Left lung (tissue), 4 donors: ENCODE measurements at regions not wholly inside any gene's neighbourhood (a gene's known extent, or its start where the extent isn't known, plus 50 kb on each side); places are given as distances from the start of the nearest gene placed in this dataset.

Experiments used
- ATAC-seq: fragments of 200-7000 bp; cut with Tn5 transposase; one replicate; pipeline ENCODE4 v1.9.1; 2020; ENCODE audit warnings: moderate library complexity
- DNase-seq, 4 donors: peaks; one replicate each; pipeline ENCODE4 v3.0.0-alpha.2; 2013 to 2020
- H3K27ac ChIP-seq, 2 donors: fragments of 200-600 bp; sonication (generic) in 1 of 2; one replicate each; pipeline versions ENCODE4 v1.5.0 to v1.8.0; 2020 to 2021
- H3K27me3 ChIP-seq, 2 donors: fragments of 200-600 bp; sonication (generic) in 1 of 2; one replicate each; pipeline versions ENCODE4 v1.5.0 to v1.8.0; 2020 to 2021
- H3K36me3 ChIP-seq, 2 donors: fragments of 200-600 bp; sonication (generic) in 1 of 2; one replicate each; pipeline versions ENCODE4 v1.5.0 to v1.8.0; 2020 to 2021
- H3K4me1 ChIP-seq, 2 donors: fragments of 200-600 bp; one replicate each; pipeline ENCODE4 v1.8.0; 2021
- H3K4me3 ChIP-seq, 2 donors: fragments of 200-600 bp; sonication (generic) in 1 of 2; one replicate each; pipeline versions ENCODE4 v1.5.0 to v1.8.0; 2020 to 2021; ENCODE audit warnings: mild to moderate bottlenecking in 1 of 2
- H3K9me3 ChIP-seq, 2 donors: fragments of 200-600 bp; sonication (generic) in 1 of 2; one replicate each; pipeline versions ENCODE4 v1.5.0 to v1.8.0; 2020 to 2021
- intact Hi-C, 2 donors: fragments of 100-400 bp; cut with DNase I; formaldehyde crosslinking; loops; one replicate each; pipeline versions ENCODE4 v1.11.2 to v1.14.2; 2022
- TF ChIP-seq, protein P1 (sequence below), 2 donors: fragments of 200-600 bp; sonication (generic) in 1 of 2; IDR thresholded peaks; one replicate each; pipeline versions ENCODE4 v1.5.0 to v1.8.0; 2021; ENCODE audit warnings: antibody characterized with exemption in 2 of 2
- donor health status: DM: no; HTN: yes; CAD: no.
- donor health status: DM: no; HTN: no; CAD: no.

DNA sequence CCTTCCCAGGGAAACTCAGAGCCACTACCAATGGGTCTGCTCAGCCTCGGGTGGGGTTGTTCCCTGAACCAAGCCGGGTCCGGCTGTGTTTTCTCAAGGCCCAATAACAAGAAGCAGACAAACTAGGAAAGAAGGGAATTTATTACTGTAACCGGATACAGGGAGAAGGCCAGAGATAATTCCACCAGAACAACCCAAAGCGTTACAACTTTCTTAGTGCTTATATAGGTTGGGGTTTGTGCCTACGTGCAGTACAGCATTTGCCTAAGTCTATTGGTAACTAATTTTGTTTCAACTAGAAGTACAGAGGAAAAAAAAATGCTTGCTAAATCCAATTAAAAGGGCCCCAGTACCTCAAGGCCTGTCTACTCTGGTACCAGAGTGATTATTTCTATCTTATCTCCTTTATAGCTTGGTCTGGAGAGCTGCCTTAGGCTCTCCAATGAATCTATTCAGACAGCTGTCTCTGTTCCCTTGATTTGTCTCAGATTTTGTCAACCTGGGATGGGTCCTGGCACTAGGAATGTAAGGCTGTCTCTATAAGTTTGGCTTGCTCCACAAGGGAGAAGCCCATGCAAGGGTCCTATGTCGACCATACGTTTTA lies 57.3 kb upstream of the CCDC190 start:
- H3K36me3 ChIP-seq: no peaks in the 10 kb centered on the region
- intact Hi-C loops: no loop called here
- no peaks in the 10 kb centered on the region for H3K4me1 ChIP-seq
- no peaks in the 10 kb centered on the region for H3K27me3 ChIP-seq
- TF ChIP-seq, protein P1, sequence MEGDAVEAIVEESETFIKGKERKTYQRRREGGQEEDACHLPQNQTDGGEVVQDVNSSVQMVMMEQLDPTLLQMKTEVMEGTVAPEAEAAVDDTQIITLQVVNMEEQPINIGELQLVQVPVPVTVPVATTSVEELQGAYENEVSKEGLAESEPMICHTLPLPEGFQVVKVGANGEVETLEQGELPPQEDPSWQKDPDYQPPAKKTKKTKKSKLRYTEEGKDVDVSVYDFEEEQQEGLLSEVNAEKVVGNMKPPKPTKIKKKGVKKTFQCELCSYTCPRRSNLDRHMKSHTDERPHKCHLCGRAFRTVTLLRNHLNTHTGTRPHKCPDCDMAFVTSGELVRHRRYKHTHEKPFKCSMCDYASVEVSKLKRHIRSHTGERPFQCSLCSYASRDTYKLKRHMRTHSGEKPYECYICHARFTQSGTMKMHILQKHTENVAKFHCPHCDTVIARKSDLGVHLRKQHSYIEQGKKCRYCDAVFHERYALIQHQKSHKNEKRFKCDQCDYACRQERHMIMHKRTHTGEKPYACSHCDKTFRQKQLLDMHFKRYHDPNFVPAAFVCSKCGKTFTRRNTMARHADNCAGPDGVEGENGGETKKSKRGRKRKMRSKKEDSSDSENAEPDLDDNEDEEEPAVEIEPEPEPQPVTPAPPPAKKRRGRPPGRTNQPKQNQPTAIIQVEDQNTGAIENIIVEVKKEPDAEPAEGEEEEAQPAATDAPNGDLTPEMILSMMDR (IDR thresholded peaks at IDR 0.05): no peak
- peaks cover 0 to 3% of the 10 kb centered on the region in 2 donors for H3K9me3 ChIP-seq
- H3K4me3 ChIP-seq: no peak overlapping the region
- no peak for ATAC-seq
- no peak for DNase-seq
- no peak overlapping the region for H3K27ac ChIP-seq

DNA sequence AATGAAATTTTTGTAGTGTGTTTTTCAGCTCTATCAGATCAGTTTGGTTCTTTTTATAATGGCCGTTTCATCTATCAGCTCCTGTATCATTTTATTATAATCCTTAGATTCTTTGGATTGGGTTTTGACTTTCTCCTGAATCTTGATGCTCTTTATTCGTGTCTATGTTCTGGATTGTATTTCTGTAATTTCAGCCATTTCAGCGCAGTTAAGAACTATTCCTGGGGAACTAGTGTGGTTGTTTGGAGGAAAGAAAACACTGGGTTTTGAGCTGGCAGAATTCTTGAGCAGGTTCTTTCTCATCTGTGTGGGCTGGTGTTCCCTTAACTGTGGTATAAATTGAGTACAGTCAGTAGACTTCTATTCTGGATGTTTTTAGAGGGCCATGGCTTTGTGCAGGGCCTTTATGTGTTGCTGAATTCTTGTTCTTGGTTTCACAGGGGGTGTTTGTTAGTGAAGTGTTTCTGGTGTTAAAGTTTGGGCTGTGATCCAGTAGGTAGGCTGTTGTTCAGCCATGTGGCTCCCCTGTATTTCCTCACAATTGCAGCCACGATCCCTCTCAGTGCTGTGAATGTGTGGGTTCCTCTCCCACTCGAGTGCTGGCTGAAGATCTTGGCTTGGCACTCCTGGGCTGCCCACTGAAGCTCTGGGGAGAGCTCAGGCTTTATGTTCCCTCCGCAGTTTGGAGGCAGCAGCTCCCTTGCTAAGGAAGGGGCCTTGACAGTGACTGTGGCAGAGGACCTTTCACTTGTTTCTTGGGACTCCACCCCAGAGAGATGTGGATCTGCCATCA lies 56.0 kb upstream of the CCDC190 start:
- no peak overlapping the region for H3K27ac ChIP-seq
- ATAC-seq (no peak), DNase-seq (no peak)
- H3K9me3 ChIP-seq: peaks cover 0 to 15% of the 10 kb centered on the region in 2 donors
- H3K4me3 ChIP-seq: no peak overlapping the region
- no peaks in the 10 kb centered on the region for H3K36me3 ChIP-seq
- no peaks in the 10 kb centered on the region for H3K4me1 ChIP-seq
- intact Hi-C loops: no loop called here
- no peaks in the 10 kb centered on the region for H3K27me3 ChIP-seq
- TF ChIP-seq, protein P1 (IDR thresholded peaks at IDR 0.05): no peak

GRCh38 chr1:162916407-162916806 lies 55.4 kb upstream of the CCDC190 start:
- TF ChIP-seq, protein P1 (IDR thresholded peaks at IDR 0.05): no peak
- ATAC-seq (no peak), DNase-seq (no peak)
- no peaks in the 10 kb centered on the region for H3K4me1 ChIP-seq
- intact Hi-C loops: no loop called here
- no peak overlapping the region for H3K4me3 ChIP-seq
- no peak overlapping the region for H3K27ac ChIP-seq
- no peaks in the 10 kb centered on the region for H3K36me3 ChIP-seq
- no peaks in the 10 kb centered on the region for H3K27me3 ChIP-seq
- peaks cover 0 to 20% of the 10 kb centered on the region in 2 donors for H3K9me3 ChIP-seq

- TF ChIP-seq, protein P1 (IDR thresholded peaks at IDR 0.05): no peak
- no peak for ATAC-seq
- H3K9me3 ChIP-seq: peaks cover 0 to 20% of the 10 kb centered on the region in 2 donors
These were observed 53.6 kb upstream of the CCDC190 start for GRCh38 chr1:162914601-162915000.

GRCh38 chr1:162913345-162913744 lies 52.4 kb upstream of the CCDC190 start:
- Histone ChIP-seq H3K27ac (no peak overlapping the region), H3K27me3 (no peaks in the 10 kb centered on the region), H3K4me1 (no peaks in the 10 kb centered on the region), H3K4me3 (no peak overlapping the region), H3K36me3 (no peaks in the 10 kb centered on the region), H3K9me3 (peaks cover 0 to 20% of the 10 kb centered on the region in 2 donors)
- DNase-seq: no peak
- no peak for ATAC-seq
- TF ChIP-seq, protein P1 (IDR thresholded peaks at IDR 0.05): no peak
- intact Hi-C loops: no loop called here

More at GRCh38 chr1:162914601-162915000, 53.6 kb upstream of the CCDC190 start:
- H3K36me3 ChIP-seq: no peaks in the 10 kb centered on the region
- DNase-seq: no peak
- H3K27me3 ChIP-seq: no peaks in the 10 kb centered on the region
- H3K4me1 ChIP-seq: no peaks in the 10 kb centered on the region
- H3K4me3 ChIP-seq: no peak overlapping the region
- no peak overlapping the region for H3K27ac ChIP-seq
- intact Hi-C loops: no loop called here
